Caco-2 (cell line): ENCODE measurements at regions not wholly inside any gene's neighbourhood (a gene's known extent, or its start where the extent isn't known, plus 50 kb on each side); places are given as distances from the start of the nearest gene placed in this dataset.

ENCODE experiments used
- BruUV-seq: library from RNA; stranded (reverse); fragments of 400-500 nt; replicated peaks from 2 replicates; lab custom pipeline; 2021; lab: Mats Ljungman, UMichigan
- CTCF ChIA-PET: fragments of 300-600 bp; sonication (Branson Sonifier 250); formaldehyde crosslinking; loops from one replicate; lab custom pipeline; 2022; ENCODE audit warnings: antibody characterized with exemption; lab: Charles Lee
- POLR2A ChIA-PET: fragments of 300-600 bp; sonication (Branson Sonifier 250); formaldehyde crosslinking; loops from one replicate; lab custom pipeline; 2022; ENCODE audit warnings: antibody characterized with exemption; lab: Charles Lee
- DNase-seq, 2 experiments: peaks; one replicate each; pipeline versions ENCODE4 v3.0.0 to v3.0.0-alpha.2; 2020 to 2022
- H3K27me3 ChIP-seq: replicated peaks from 2 replicates; pipeline ENCODE4 v1.6.0; 2011; ENCODE audit warnings: low read length; ENCODE audit not compliant: control insufficient read depth, insufficient read depth
- H3K36me3 ChIP-seq: 2 replicates; pipeline ENCODE4 v1.5.1; 2011; ENCODE audit warnings: low read length; ENCODE audit not compliant: control insufficient read depth, insufficient read depth
- H3K4me1 ChIP-seq: fragments of 250-450 bp; sonication (Bioruptor Pico); 2 replicates; pipeline ENCODE4 v1.5.1; 2020; ENCODE audit warnings: mild to moderate bottlenecking
- H3K4me3 ChIP-seq: 2 replicates; pipeline ENCODE4 v1.5.1; 2011; ENCODE audit warnings: low read depth, mild to moderate bottlenecking, control low read depth, low read length
- H3K9me3 ChIP-seq: fragments of 250-450 bp; sonication (Bioruptor Pico); 2 replicates; pipeline ENCODE4 v1.5.1; 2020; ENCODE audit warnings: mild to moderate bottlenecking, moderate library complexity
- H3K27ac Mint-ChIP-seq: one replicate; pipeline ENCODE4 v1.8.0; 2022; ENCODE audit warnings: mixed read lengths; ENCODE audit not compliant: unreplicated experiment
- H3K27me3 Mint-ChIP-seq: one replicate; pipeline ENCODE4 v1.8.0; 2022; ENCODE audit warnings: mixed read lengths; ENCODE audit not compliant: insufficient read depth, unreplicated experiment
- H3K36me3 Mint-ChIP-seq: one replicate; pipeline ENCODE4 v1.8.0; 2022; ENCODE audit warnings: mild to moderate bottlenecking, mixed read lengths; ENCODE audit not compliant: insufficient read depth, unreplicated experiment
- H3K4me1 Mint-ChIP-seq: one replicate; pipeline ENCODE4 v1.8.0; 2022; ENCODE audit warnings: low read depth, mixed read lengths; ENCODE audit not compliant: unreplicated experiment
- H3K4me3 Mint-ChIP-seq: one replicate; pipeline ENCODE4 v1.8.0; 2022; ENCODE audit warnings: mild to moderate bottlenecking, moderate library complexity, mixed read lengths; ENCODE audit not compliant: unreplicated experiment
- H3K9me3 Mint-ChIP-seq: one replicate; pipeline ENCODE4 v1.8.0; 2022; ENCODE audit warnings: mixed read lengths; ENCODE audit not compliant: unreplicated experiment
- CTCF ChIP-seq, 2 experiments: fragments of 200-600 bp in 1 of 2; IDR thresholded peaks; 1 replicate in 1 of 2; 2 replicates in 1 of 2; pipeline versions ENCODE4 v1.5.1 to v1.8.0; 2011 to 2022; ENCODE audit warnings: antibody characterized with exemption in 1 of 2, control low read depth in 1 of 2, inconsistent platforms in 1 of 2, low read depth in 1 of 2, low read length in 1 of 2, mild to moderate bottlenecking in 1 of 2, moderate library complexity in 1 of 2; ENCODE audit not compliant: insufficient read depth in 1 of 2, severe bottlenecking in 1 of 2, unreplicated experiment in 1 of 2
- intact Hi-C: fragments of 100-400 bp; cut with micrococcal nuclease; formaldehyde crosslinking; loops from one replicate; pipeline ENCODE4 v1.10.0; 2022; ENCODE audit not compliant: unreplicated experiment

GRCh38 chr12:94080341-94081009, 67.9 kb upstream of the PLXNC1 start:
- DNase-seq = no peak
- no TSS peak for BruUV-seq
- H3K4me3 Mint-ChIP-seq = no peak overlapping the region
- H3K4me1 Mint-ChIP-seq = peaks cover 24% of the 10 kb centered on the region
- no peak for TF ChIP-seq CTCF (IDR thresholded peaks at IDR 0.05; ENCODE audit: insufficient read depth in 1 of 2, low read depth in 1 of 2, low read length in 1 of 2, severe bottlenecking in 1 of 2, unreplicated experiment in 1 of 2)
- POLR2A ChIA-PET = no interaction called here
- no peaks in the 10 kb centered on the region for H3K36me3 ChIP-seq
- CTCF ChIA-PET = interaction anchor here (0.6 kb wide), 1 partner anchor 22 kb away, joined by 3 read pairs; no protein-coding TSS in a partner anchor
- no peak overlapping the region for H3K27ac Mint-ChIP-seq
- H3K9me3 Mint-ChIP-seq = peaks cover 10% of the 10 kb centered on the region
- no peaks in the 10 kb centered on the region for H3K9me3 ChIP-seq
- no peak overlapping the region for H3K4me3 ChIP-seq
- peaks cover 6% of the 10 kb centered on the region for H3K36me3 Mint-ChIP-seq
- H3K27me3 Mint-ChIP-seq = no peaks in the 10 kb centered on the region
- H3K4me1 ChIP-seq = peaks cover 30% of the 10 kb centered on the region
- intact Hi-C loops = no loop called here
- no peaks in the 10 kb centered on the region for H3K27me3 ChIP-seq

GRCh38 chr12:94082690-94083089, 65.7 kb upstream of the PLXNC1 start:
- H3K4me3 Mint-ChIP-seq = no peak overlapping the region
- no peaks in the 10 kb centered on the region for H3K27me3 Mint-ChIP-seq
- Histone ChIP-seq H3K4me1 (peaks cover 29% of the 10 kb centered on the region), H3K4me3 (no peak overlapping the region), H3K36me3 (no peaks in the 10 kb centered on the region), H3K9me3 (peaks cover 5% of the 10 kb centered on the region; the same call in 1 of the 2 replicates), H3K27me3 (no peaks in the 10 kb centered on the region)
- TF ChIP-seq CTCF (IDR thresholded peaks at IDR 0.05; ENCODE audit: insufficient read depth in 1 of 2, low read depth in 1 of 2, low read length in 1 of 2, severe bottlenecking in 1 of 2, unreplicated experiment in 1 of 2) = no peak
- ChIA-PET CTCF (no interaction called here), POLR2A (no interaction called here)
- no peak for DNase-seq
- peaks cover 23% of the 10 kb centered on the region for H3K4me1 Mint-ChIP-seq
- intact Hi-C loops = no loop called here
- no TSS peak for BruUV-seq
- H3K9me3 Mint-ChIP-seq = peaks cover 10% of the 10 kb centered on the region
- H3K27ac Mint-ChIP-seq = no peak overlapping the region
- H3K36me3 Mint-ChIP-seq = peaks cover 6% of the 10 kb centered on the region

GRCh38 chr12:94089891-94090290, 58.5 kb upstream of the PLXNC1 start:
- Histone ChIP-seq H3K27me3 (no peaks in the 10 kb centered on the region), H3K36me3 (no peaks in the 10 kb centered on the region), H3K9me3 (peaks cover 5% of the 10 kb centered on the region; the same call in 1 of the 2 replicates), H3K4me1 (no peaks in the 10 kb centered on the region), H3K4me3 (no peak overlapping the region)
- Mint-ChIP-seq H3K27me3 (no peaks in the 10 kb centered on the region), H3K9me3 (no peaks in the 10 kb centered on the region), H3K4me3 (no peak overlapping the region), H3K27ac (no peak overlapping the region), H3K36me3 (no peaks in the 10 kb centered on the region), H3K4me1 (no peaks in the 10 kb centered on the region)
- ChIA-PET CTCF (no interaction called here), POLR2A (no interaction called here)
- DNase-seq = no peak
- no peak for TF ChIP-seq CTCF (IDR thresholded peaks at IDR 0.05; ENCODE audit: insufficient read depth in 1 of 2, low read depth in 1 of 2, low read length in 1 of 2, severe bottlenecking in 1 of 2, unreplicated experiment in 1 of 2)
- intact Hi-C loops = no loop called here
- no TSS peak for BruUV-seq
